HEK293T (cell line): ENCODE measurements at regions not wholly inside any gene's neighbourhood (a gene's known extent, or its start where the extent isn't known, plus 50 kb on each side); places are given as distances from the start of the nearest gene placed in this dataset.

ENCODE experiments used
- CTCF ChIA-PET: fragments of 350-600 bp; formaldehyde crosslinking; extraction: SDS; loops from one replicate; lab custom pipeline; 2021; ENCODE audit warnings: antibody characterized with exemption, inconsistent platforms; lab: Yijun Ruan, JAX
- POLR2A ChIA-PET: fragments of 350-600 bp; formaldehyde crosslinking; extraction: SDS; loops from one replicate; lab custom pipeline; 2020; ENCODE audit warnings: antibody characterized with exemption, inconsistent platforms; lab: Yijun Ruan, JAX
- DNase-seq: peaks from one replicate; pipeline ENCODE4 v3.0.0; 2012; ENCODE audit warnings: mixed read lengths; ENCODE audit errors: extremely low spot score
- ARNT ChIP-seq: fragments of 450-650 bp; IDR thresholded peaks from 2 replicates; pipeline ENCODE4 v1.6.1; 2017; ENCODE audit warnings: mild to moderate bottlenecking
- BHLHE40 ChIP-seq: fragments of 450-650 bp; IDR thresholded peaks from 2 replicates; pipeline ENCODE4 v1.6.1; 2016; ENCODE audit warnings: mild to moderate bottlenecking, moderate library complexity, borderline replicate concordance
- CTBP1 ChIP-seq: fragments of 450-650 bp; IDR thresholded peaks from 2 replicates; pipeline ENCODE4 v1.6.1; 2016; ENCODE audit warnings: borderline replicate concordance
- ELF4 ChIP-seq: fragments of 450-650 bp; IDR thresholded peaks from 2 replicates; pipeline ENCODE4 v1.6.1; 2017; ENCODE audit warnings: antibody characterized with exemption
- FOXA1 ChIP-seq: fragments of 450-650 bp; IDR thresholded peaks from 2 replicates; pipeline ENCODE4 v1.6.1; 2016; ENCODE audit warnings: mild to moderate bottlenecking
- FOXK2 ChIP-seq: fragments of 450-650 bp; IDR thresholded peaks from 2 replicates; pipeline ENCODE4 v1.6.1; 2016; ENCODE audit warnings: mild to moderate bottlenecking
- FOXM1 ChIP-seq: fragments of 450-650 bp; IDR thresholded peaks from 2 replicates; pipeline ENCODE4 v1.6.1; 2017; ENCODE audit warnings: mild to moderate bottlenecking, borderline replicate concordance
- HDGF ChIP-seq: fragments of 450-650 bp; IDR thresholded peaks from 2 replicates; pipeline ENCODE4 v1.6.1; 2017; ENCODE audit warnings: antibody characterized with exemption, borderline replicate concordance
- L3MBTL2 ChIP-seq: fragments of 450-650 bp; conservative IDR thresholded peaks from 2 replicates; pipeline ENCODE4 v1.6.1; 2016; ENCODE audit warnings: mild to moderate bottlenecking
- LEF1 ChIP-seq: fragments of 450-650 bp; IDR thresholded peaks from 2 replicates; pipeline ENCODE4 v1.6.1; 2017; ENCODE audit warnings: mild to moderate bottlenecking, borderline replicate concordance
- NFRKB ChIP-seq: fragments of 450-650 bp; IDR thresholded peaks from 2 replicates; pipeline ENCODE4 v1.6.1; 2016; ENCODE audit warnings: mild to moderate bottlenecking, moderate library complexity
- PKNOX1 ChIP-seq: fragments of 450-650 bp; IDR thresholded peaks from 2 replicates; pipeline ENCODE4 v1.6.1; 2016
- SP1 ChIP-seq: fragments of 450-650 bp; IDR thresholded peaks from 2 replicates; pipeline ENCODE4 v1.6.1; 2017
- SUZ12 ChIP-seq: fragments of 450-650 bp; IDR thresholded peaks from 2 replicates; pipeline ENCODE4 v1.6.1; 2016; ENCODE audit warnings: mild to moderate bottlenecking
- TARDBP ChIP-seq: fragments of 450-650 bp; IDR thresholded peaks from 2 replicates; pipeline ENCODE4 v1.6.1; 2016
- ZNF384 ChIP-seq: fragments of 450-650 bp; IDR thresholded peaks from 2 replicates; pipeline ENCODE4 v1.6.1; 2016

- no peak for TF ChIP-seq L3MBTL2
- TF ChIP-seq FOXM1, result no peak
- no peak for TF ChIP-seq FOXK2
- ChIA-PET POLR2A (no interaction called here), CTCF (no interaction called here)
Measured at GRCh38 chr2:52064234-52064633, 1032.3 kb upstream of the NRXN1 start.

DNA sequence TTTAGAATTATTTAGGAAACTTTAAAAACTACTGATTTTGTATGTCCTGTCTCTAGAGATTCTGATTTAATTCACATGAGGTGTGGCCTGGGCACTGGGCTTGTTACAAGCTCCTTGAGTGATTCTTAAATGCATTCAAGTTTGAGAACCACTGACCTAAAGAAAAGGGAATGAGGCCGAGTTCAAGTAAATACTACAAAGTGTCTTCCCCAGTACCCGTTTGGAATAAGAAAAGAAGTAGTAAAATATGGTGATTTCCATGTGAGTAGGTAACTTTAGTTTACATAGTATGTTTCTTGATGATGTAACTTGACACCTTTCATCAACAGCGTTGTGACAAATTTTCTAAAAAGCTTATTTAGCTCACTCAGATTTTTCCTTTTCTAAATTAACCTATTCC, 1022.9 kb upstream of the NRXN1 start:
- CTCF ChIA-PET, result interaction anchor here (0.6 kb wide), 1 partner anchor 392 kb away, joined by 6 read pairs; no protein-coding TSS in a partner anchor
- POLR2A ChIA-PET, result no interaction called here
- no peak for TF ChIP-seq TARDBP
- TF ChIP-seq FOXA1, result no peak
- TF ChIP-seq CTBP1, result no peak
- TF ChIP-seq FOXK2, result no peak
- TF ChIP-seq ZNF384, result no peak
- no peak for TF ChIP-seq ARNT
- TF ChIP-seq NFRKB, result no peak
- TF ChIP-seq PKNOX1, result no peak
- no peak for TF ChIP-seq BHLHE40
- no peak for TF ChIP-seq L3MBTL2
- no peak for TF ChIP-seq ELF4
- no peak for TF ChIP-seq FOXM1
- TF ChIP-seq SP1, result no peak
- TF ChIP-seq SUZ12, result no peak
- TF ChIP-seq HDGF, result no peak
- no peak for TF ChIP-seq LEF1
- DNase-seq, result no peak

More at GRCh38 chr2:52064234-52064633, 1032.3 kb upstream of the NRXN1 start:
- DNase-seq, result no peak

- no peak for TF ChIP-seq LEF1
- no peak for TF ChIP-seq FOXK2
- CTCF ChIA-PET, result no interaction called here
- DNase-seq, result no peak
- POLR2A ChIA-PET, result no interaction called here
Measured at GRCh38 chr2:52036853-52037252, 1004.9 kb upstream of the NRXN1 start.

GRCh38 chr2:52036024-52036423, 1004.1 kb upstream of the NRXN1 start:
- CTCF ChIA-PET, result no interaction called here
- no peak for TF ChIP-seq HDGF
- no peak for DNase-seq
- POLR2A ChIA-PET, result no interaction called here

- no peak for DNase-seq
- no peak for TF ChIP-seq SUZ12
- no peak for TF ChIP-seq NFRKB
- no peak for TF ChIP-seq PKNOX1
- TF ChIP-seq FOXM1, result no peak
- TF ChIP-seq FOXA1, result no peak
- TF ChIP-seq ARNT, result no peak
- no peak for TF ChIP-seq ELF4
- TF ChIP-seq FOXK2, result no peak
- TF ChIP-seq ZNF384, result no peak
- TF ChIP-seq L3MBTL2, result no peak
- TF ChIP-seq TARDBP, result no peak
- TF ChIP-seq SP1, result no peak
- no peak for TF ChIP-seq BHLHE40
- no peak for TF ChIP-seq CTBP1
- TF ChIP-seq LEF1, result no peak
- no peak for TF ChIP-seq HDGF
- ChIA-PET POLR2A (no interaction called here), CTCF (no interaction called here)
Measured at GRCh38 chr2:52035391-52035790, 1003.5 kb upstream of the NRXN1 start.

- CTCF ChIA-PET, result no interaction called here
- TF ChIP-seq SUZ12 (no peak), TARDBP (no peak), HDGF (no peak), ZNF384 (no peak), BHLHE40 (no peak), L3MBTL2 (no peak), ELF4 (no peak), CTBP1 (no peak), PKNOX1 (no peak), ARNT (no peak), SP1 (no peak), FOXM1 (no peak), FOXA1 (no peak), NFRKB (no peak), LEF1 (no peak), FOXK2 (no peak)
Measured at GRCh38 chr2:52034706-52035105, 1002.8 kb upstream of the NRXN1 start.

DNA sequence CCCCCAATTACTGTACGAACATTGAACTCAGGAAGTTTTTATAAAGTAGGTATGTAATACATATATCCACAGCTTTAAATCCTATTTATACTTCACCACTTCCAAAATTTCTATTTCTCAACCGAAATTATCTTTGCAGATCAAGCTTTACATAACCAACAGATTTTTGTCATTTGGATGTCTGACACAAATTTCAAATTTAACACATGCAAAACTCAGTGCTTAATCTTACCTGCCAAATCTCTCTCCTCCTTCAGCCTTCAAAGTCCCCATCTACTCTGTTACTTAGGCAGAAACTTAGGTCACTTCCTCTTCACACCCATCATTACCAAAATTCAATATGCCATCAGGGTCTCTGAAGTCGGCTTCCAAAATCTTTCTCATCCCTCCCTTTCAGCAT, 990.1 kb upstream of the NRXN1 start:
- TF ChIP-seq HDGF (no peak), SP1 (no peak), BHLHE40 (no peak), ZNF384 (no peak), L3MBTL2 (no peak), SUZ12 (no peak), FOXK2 (no peak), TARDBP (no peak), ELF4 (no peak), PKNOX1 (no peak), ARNT (no peak), FOXA1 (no peak)
- CTCF ChIA-PET, result no interaction called here
- DNase-seq, result no peak
- POLR2A ChIA-PET, result no interaction called here

More at GRCh38 chr2:52034706-52035105, 1002.8 kb upstream of the NRXN1 start:
- POLR2A ChIA-PET, result no interaction called here
- DNase-seq, result no peak
